A549 (cell line): ENCODE measurements at regions not wholly inside any gene's neighbourhood (a gene's known extent, or its start where the extent isn't known, plus 50 kb on each side); places are given as distances from the start of the nearest gene placed in this dataset.

Experiments
- ATAC-seq, 2 experiments: fragments of 200-7000 bp in 1 of 2; fragments of >200 bp in 1 of 2; cut with Nextera tagmentation in 1 of 2; cut with Tn5 transposase in 1 of 2; 3 replicates each; pipeline versions ENCODE4 v1.8.0 to v1.9.1; 2018 to 2020; ENCODE audit warnings: mild to moderate bottlenecking in 1 of 2, moderate library complexity in 1 of 2
- CTCF ChIA-PET: fragments of 300-600 bp; sonication (Branson Sonifier 250); formaldehyde crosslinking; extraction: SDS; loops from one replicate; lab custom pipeline; 2021; ENCODE audit warnings: antibody characterized with exemption, inconsistent platforms; lab: Yijun Ruan, JAX
- POLR2A ChIA-PET: fragments of 350-600 bp; formaldehyde crosslinking; extraction: SDS; loops from one replicate; lab custom pipeline; 2021; ENCODE audit warnings: antibody characterized with exemption, inconsistent platforms; lab: Yijun Ruan, JAX
- DNase-seq, 2 experiments: peaks; one replicate each; pipeline versions ENCODE4 v3.0.0 to v3.0.0-alpha.2; 2011 to 2016; ENCODE audit warnings: low read depth in 1 of 2, low spot score in 1 of 2
- FAIRE-seq: peaks from 2 replicates; lab custom pipeline; 2011; peaks lifted over from hg19 to GRCh38; lab: Jason Lieb, UNC
- H3K27ac ChIP-seq, 2 experiments: fragments of >200 bp; sonication (Bioruptor Twin); formaldehyde crosslinking; 3 replicates each; pipeline ENCODE4 v1.5.1; 2016 to 2017
- H3K4me1 ChIP-seq: fragments of >200 bp; sonication (Bioruptor Twin); formaldehyde crosslinking; 3 replicates; pipeline ENCODE4 v1.6.1; 2016
- H3K4me2 ChIP-seq: fragments of >200 bp; sonication (Bioruptor Twin); formaldehyde crosslinking; 3 replicates; pipeline ENCODE4 v1.6.1; 2016
- H3K4me3 ChIP-seq: fragments of >200 bp; sonication (Bioruptor Twin); formaldehyde crosslinking; 3 replicates; pipeline ENCODE4 v1.5.1; 2016
- H3K9me3 ChIP-seq: fragments of >200 bp; sonication (Bioruptor Twin); formaldehyde crosslinking; 3 replicates; pipeline ENCODE4 v1.6.1; 2016
- CBX2 ChIP-seq: fragments of 200-600 bp; sonication (generic); IDR thresholded peaks from 2 replicates; pipeline ENCODE4 v1.6.1; 2016; ENCODE audit warnings: low read depth, mild to moderate bottlenecking, borderline replicate concordance
- CTCF ChIP-seq: fragments of >200 bp; sonication (Bioruptor Twin); formaldehyde crosslinking; IDR thresholded peaks from 3 replicates; pipeline ENCODE4 v1.5.1; 2016
- E2F6 ChIP-seq: IDR thresholded peaks from 2 replicates; pipeline ENCODE4 v1.6.1; 2012; ENCODE audit warnings: low read depth, borderline replicate concordance
- EHMT2 ChIP-seq: fragments of 200-600 bp; sonication (generic); IDR thresholded peaks from 2 replicates; pipeline ENCODE4 v1.6.1; 2016; ENCODE audit warnings: antibody characterized with exemption, low read depth, mild to moderate bottlenecking, moderate library complexity
- HES2 ChIP-seq: fragments of >200 bp; sonication (Bioruptor Twin); formaldehyde crosslinking; IDR thresholded peaks from 2 replicates; pipeline ENCODE4 v1.6.1; 2016
- HEYL ChIP-seq: fragments of 250-450 bp; sonication (Bioruptor Pico); IDR thresholded peaks from 2 replicates; pipeline ENCODE4 v1.8.0; 2021; ENCODE audit warnings: mild to moderate bottlenecking, moderate library complexity
- HMGXB4 ChIP-seq: fragments of 250-450 bp; sonication (Bioruptor Pico); IDR thresholded peaks from 2 replicates; pipeline ENCODE4 v1.5.0; 2021; ENCODE audit warnings: mild to moderate bottlenecking, moderate library complexity, borderline replicate concordance
- HOXB5 ChIP-seq: fragments of 250-450 bp; sonication (Bioruptor Pico); IDR thresholded peaks from 2 replicates; pipeline ENCODE4 v1.5.0; 2020; ENCODE audit warnings: mild to moderate bottlenecking, moderate library complexity
- MAX ChIP-seq: IDR thresholded peaks from 2 replicates; pipeline ENCODE4 v1.6.1; 2012
- MYC ChIP-seq: IDR thresholded peaks from 2 replicates; pipeline ENCODE4 v1.6.1; 2012; ENCODE audit warnings: mild to moderate bottlenecking, inconsistent platforms, low read length, improper control_type of control experiment, borderline replicate concordance
- PHF8 ChIP-seq: fragments of 200-600 bp; sonication (generic); IDR thresholded peaks from 2 replicates; pipeline ENCODE4 v1.6.1; 2016; ENCODE audit warnings: low read depth, mild to moderate bottlenecking, antibody characterized with exemption, moderate library complexity, borderline replicate concordance
- RARB ChIP-seq: fragments of 250-450 bp; sonication (Bioruptor Pico); IDR thresholded peaks from 2 replicates; pipeline ENCODE4 v1.8.0; 2021; ENCODE audit warnings: mild to moderate bottlenecking, moderate library complexity
- RCOR1 ChIP-seq: fragments of 150-350 bp; IDR thresholded peaks from 2 replicates; pipeline ENCODE4 v1.6.1; 2014; ENCODE audit warnings: antibody characterized with exemption, low read length, low read depth
- REST ChIP-seq: fragments of 200-600 bp; sonication (generic); IDR thresholded peaks from 2 replicates; pipeline ENCODE4 v1.6.1; 2016; ENCODE audit warnings: antibody characterized with exemption, mild to moderate bottlenecking, moderate library complexity
- RFX5 ChIP-seq: fragments of 450-650 bp; IDR thresholded peaks from 2 replicates; pipeline ENCODE4 v1.7.1; 2014; ENCODE audit warnings: antibody characterized with exemption, mild to moderate bottlenecking, moderate library complexity
- SMC3 ChIP-seq: fragments of >200 bp; sonication (Bioruptor Twin); formaldehyde crosslinking; IDR thresholded peaks from 3 replicates; pipeline ENCODE4 v1.6.1; 2018; ENCODE audit warnings: inconsistent platforms
- SREBF2 ChIP-seq: fragments of 450-650 bp; IDR thresholded peaks from 2 replicates; pipeline ENCODE4 v1.6.1; 2014; ENCODE audit warnings: mild to moderate bottlenecking, moderate library complexity
- TP53 ChIP-seq: fragments of 250-450 bp; sonication (Bioruptor Pico); IDR thresholded peaks from 2 replicates; pipeline ENCODE4 v1.5.0; 2021; ENCODE audit warnings: mild to moderate bottlenecking, moderate library complexity
- ZFP36 ChIP-seq: fragments of 450-650 bp; IDR thresholded peaks from 2 replicates; pipeline ENCODE4 v1.6.1; 2014; ENCODE audit warnings: borderline replicate concordance; ENCODE audit not compliant: partially characterized antibody
- WGBS: methylation state at CpG from one replicate; pipeline ENCODE4 v1.1.6; 2017; ENCODE audit errors: missing lambda C conversion rate; 5-methylcytosine and 5-hydroxymethylcytosine counted together
- TF ChIP-seq, protein P1 (sequence below): fragments of >200 bp; sonication (Bioruptor Twin); formaldehyde crosslinking; IDR thresholded peaks from 3 replicates; pipeline ENCODE4 v1.6.1; 2016

DNA sequence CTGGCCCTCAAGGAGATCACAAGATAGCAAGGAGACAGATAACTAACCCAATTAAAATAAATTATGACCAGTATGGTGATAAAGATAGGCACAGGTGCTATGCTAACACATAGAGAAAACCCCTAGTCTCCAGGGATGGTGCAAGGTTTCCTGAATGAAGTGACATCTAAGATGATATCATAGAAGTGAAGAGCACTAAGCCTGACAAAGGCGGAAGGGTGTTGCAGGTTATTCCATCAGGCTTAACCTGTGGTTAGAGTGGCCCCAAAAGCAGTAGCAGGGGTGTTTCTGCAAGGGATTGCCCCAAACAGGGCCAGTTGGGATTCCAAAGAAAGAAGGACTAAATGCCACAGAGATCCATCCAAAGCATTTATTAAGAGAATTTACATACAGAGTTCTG, 249.2 kb downstream of the IDS start:
- ChIA-PET CTCF (no interaction called here), POLR2A (no interaction called here)
- FAIRE-seq: no peak
- H3K4me2 ChIP-seq: no peak overlapping the region
- DNase-seq: no peak
- 0% methylated on average over 1 of the region's 1 CpG for WGBS
- H3K27ac ChIP-seq: no peak overlapping the region
- H3K9me3 ChIP-seq: no peaks in the 10 kb centered on the region
- no peak for ATAC-seq
- no peak overlapping the region for H3K4me3 ChIP-seq
- TF ChIP-seq RARB (CRISPR knock-in tag) (no peak), TP53 (no peak), CBX2 (no peak), EHMT2 (no peak), RCOR1 (no peak), ZFP36 (no peak)
- no peaks in the 10 kb centered on the region for H3K4me1 ChIP-seq

DNA sequence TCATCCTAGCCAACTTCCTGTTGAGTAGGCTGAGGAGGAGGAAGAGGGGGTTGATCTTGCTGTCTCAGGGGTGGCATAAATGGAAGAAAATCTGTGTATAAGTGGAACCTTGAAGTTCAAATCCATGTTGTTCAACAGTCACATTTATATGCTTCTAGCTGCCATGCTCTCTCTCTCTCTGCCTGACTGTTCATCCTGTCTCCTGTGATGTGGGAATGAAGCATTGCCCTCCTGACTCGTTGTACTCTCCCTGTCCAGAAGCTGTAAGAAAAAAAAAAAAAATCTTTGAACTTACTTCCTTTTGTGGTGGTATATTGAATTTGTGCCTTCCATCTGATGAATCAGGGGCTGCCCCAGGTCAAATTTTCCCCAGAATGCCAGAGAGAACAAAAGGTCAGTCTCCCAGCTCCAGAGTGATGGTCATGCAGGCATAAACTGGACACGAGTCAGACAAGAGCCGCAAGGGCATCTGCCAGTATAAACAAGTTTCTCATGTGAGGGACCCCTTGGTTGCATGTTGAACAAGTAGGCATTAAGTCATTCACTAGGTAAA, 257.0 kb downstream of the IDS start:
- no peak for TF ChIP-seq HOXB5 (CRISPR knock-in tag)
- TF ChIP-seq PHF8: no peak
- TF ChIP-seq HEYL (CRISPR knock-in tag): no peak
- TF ChIP-seq MYC: no peak
- TF ChIP-seq SMC3: no peak
- TF ChIP-seq HES2: no peak
- TF ChIP-seq HMGXB4 (CRISPR knock-in tag): no peak
- TF ChIP-seq REST: no peak
- no peak for TF ChIP-seq E2F6
- TF ChIP-seq, protein P1, sequence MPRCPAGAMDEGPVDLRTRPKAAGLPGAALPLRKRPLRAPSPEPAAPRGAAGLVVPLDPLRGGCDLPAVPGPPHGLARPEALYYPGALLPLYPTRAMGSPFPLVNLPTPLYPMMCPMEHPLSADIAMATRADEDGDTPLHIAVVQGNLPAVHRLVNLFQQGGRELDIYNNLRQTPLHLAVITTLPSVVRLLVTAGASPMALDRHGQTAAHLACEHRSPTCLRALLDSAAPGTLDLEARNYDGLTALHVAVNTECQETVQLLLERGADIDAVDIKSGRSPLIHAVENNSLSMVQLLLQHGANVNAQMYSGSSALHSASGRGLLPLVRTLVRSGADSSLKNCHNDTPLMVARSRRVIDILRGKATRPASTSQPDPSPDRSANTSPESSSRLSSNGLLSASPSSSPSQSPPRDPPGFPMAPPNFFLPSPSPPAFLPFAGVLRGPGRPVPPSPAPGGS: no peak
- no peak for TF ChIP-seq RARB (CRISPR knock-in tag)
- TF ChIP-seq CTCF: no peak
- TF ChIP-seq MAX: no peak
- TF ChIP-seq RFX5: no peak
- no peak for TF ChIP-seq SREBF2
- Histone ChIP-seq H3K4me2 (no peak overlapping the region), H3K4me1 (no peaks in the 10 kb centered on the region), H3K27ac (no peak overlapping the region), H3K4me3 (no peak overlapping the region), H3K9me3 (no peaks in the 10 kb centered on the region)
- 14% methylated on average over 3 of the region's 3 CpGs for WGBS
- FAIRE-seq (no peak), DNase-seq (no peak), ATAC-seq (no peak)
- ChIA-PET POLR2A (no interaction called here), CTCF (no interaction called here)
